Activated CD4-positive, alpha-beta T cell treated with anti-CD3 and anti-CD28 coated beads for 4 hours (primary cell): ENCODE measurements at regions not wholly inside any gene's neighbourhood (a gene's known extent, or its start where the extent isn't known, plus 50 kb on each side); places are given as distances from the start of the nearest gene placed in this dataset.
"Not testable (repeated sequence)": the region's sequence is repeated elsewhere in the genome, so short reads cannot be mapped to it uniquely, and the experiment has no call there.

ENCODE experiments used
- DNase-seq, 2 donors: peaks; one replicate each; pipeline ENCODE4 v3.0.0-alpha.2; 2020

DNA sequence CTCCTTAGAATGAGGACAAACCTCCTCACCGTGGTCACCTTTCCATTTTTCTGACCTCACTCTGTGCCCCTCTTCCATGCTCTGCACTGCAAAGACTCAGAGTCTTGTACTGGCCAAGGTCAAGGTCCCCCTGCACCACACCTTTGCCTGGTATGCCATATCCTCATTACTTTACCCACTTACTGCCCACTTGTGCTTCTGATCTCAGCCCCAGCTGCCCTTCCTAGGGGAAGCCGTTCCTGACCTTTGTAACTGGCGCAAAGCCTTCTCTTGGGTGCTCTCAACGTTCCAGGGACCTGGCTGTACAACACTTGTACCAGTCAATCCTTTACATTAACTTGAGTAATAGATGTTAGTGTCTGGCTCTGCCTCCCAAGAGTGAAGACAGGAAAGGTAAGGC is 256.0 kb downstream of the SV2B start:
- no peak for DNase-seq

DNA sequence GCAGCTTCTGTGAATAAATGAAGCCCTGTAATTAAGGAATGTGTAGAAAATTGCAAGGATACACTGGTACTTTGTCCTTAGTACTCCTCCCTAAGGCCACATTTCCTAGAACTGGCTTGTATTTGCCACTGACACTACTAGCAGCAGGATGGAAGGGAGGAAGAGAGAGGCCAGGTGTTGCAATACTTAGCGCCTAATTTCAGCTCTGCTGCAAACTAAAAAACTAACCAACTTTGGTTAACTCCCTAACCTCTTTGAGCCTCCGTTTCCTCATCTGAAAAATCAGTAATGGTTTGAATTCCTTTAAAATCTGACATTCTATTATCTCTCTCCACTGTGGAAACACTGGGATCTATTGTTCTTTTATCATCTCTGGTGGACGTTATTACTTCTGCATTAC is 257.0 kb downstream of the SV2B start:
- DNase-seq = no peak

DNA sequence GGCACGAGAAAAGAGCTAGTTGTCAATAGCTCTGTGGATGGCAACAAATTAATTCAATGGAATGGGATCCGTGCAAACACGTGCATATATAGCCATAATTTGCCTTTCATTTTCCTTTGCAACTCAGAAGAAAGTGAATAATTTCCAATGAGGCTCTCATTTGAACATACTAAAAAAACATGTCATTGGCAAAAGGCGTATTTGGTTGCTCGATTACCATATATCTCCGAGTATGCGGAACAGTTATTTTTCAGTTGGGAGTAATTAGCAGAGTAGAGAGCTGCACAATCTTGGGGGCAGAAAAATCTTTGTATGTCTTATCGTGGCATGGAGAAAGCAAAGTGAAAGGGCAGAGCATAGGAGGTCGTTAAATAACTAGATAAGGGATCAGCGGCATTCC is 257.4 kb downstream of the SV2B start:
- DNase-seq = no peak

DNA sequence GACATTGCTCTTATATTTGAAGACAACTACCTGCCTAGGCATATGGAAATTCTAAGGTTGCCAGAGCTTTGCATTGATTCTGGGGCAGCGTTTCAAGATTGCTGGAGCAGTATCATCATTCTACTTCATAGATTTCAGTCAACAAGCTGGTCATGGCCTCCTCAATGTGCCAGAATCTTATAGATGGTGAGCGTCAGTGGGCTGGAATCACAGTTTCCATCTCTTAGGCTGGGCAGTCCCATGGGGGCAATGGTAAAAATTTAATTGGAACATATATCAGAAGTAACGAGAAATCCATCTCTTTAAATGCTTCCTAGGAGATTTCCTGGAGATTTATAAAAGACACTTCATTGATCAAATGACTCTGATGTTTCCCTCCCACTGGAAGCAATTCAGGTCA is 258.3 kb downstream of the SV2B start:
- no peak for DNase-seq

DNA sequence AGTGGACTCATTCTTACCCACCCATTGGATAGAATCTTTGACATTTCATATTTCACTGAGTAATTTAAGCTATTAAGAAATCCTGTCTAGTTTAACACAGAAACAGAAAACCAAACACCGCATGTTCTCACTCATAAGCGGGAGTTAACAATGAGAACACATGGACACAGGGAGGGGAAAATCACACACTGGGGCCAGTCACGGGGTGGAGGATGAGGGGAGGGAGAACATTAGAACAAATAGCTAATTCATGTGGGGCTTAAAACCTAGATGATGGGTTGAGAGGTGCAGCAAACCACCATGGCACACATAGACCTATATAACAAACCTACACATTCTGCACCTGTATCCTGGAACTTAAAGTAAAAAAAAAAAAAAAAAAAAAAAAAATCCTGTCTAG is 261.6 kb downstream of the SV2B start:
- not testable (repeated sequence) for DNase-seq

DNA sequence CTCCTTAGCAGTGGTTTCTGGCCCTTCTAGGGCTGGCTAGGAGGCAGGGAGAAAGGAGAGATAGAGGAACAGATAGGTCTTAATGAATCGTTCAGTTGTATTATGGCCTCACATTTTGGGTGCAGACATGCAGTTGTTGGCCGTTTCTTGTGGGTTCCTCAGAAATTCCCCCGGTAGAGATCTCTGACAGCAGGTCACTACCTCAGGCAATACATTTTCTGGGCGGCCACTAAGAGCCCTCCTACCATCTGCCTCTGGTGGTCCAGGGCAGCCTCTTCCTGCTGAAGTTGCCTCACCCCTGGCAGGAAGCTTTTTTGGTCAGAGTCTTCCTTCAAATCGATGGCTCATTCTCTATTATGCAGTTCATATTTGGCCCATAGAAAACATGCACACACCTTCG is 266.1 kb downstream of the SV2B start:
- no peak for DNase-seq

DNA sequence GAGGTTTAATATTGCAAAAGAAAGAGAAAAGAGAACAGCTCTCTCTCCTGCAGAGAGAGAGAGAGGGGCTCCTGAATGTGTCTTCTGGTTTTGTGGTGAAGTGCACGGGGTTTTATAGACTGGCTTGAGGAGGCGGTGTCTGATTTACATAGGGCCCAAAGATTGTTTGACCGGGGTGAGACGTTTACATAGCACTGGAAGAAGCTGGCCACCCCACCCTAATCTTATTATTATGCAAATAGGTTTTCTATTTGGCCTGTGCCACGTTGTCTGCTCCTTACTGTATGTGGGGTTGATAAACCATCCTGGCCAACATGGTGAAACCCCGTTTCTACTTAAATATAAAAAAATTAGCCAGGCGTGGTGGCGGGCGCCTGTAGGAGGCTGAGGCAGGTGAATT is 268.6 kb downstream of the SV2B start:
- no peak for DNase-seq

DNA sequence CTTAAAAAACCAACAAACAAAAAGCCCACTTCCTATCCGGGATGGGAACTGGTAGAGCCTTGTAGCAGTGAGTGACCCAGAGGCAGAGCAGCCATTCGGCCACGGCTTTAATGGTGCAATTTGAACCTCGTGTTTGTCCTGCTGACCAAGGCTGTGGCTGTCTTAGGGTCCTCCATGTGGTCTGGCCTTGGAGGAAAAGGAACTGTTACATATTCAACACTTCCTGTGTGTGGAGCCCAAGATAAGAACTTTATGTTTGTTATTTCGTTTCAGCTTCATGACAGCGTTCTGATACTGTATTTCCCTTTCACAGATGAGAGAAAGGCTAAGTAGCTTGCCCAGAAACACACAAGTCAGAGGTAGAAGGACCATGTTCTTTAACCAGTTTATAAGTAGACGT is 269.8 kb downstream of the SV2B start:
- no peak for DNase-seq

DNA sequence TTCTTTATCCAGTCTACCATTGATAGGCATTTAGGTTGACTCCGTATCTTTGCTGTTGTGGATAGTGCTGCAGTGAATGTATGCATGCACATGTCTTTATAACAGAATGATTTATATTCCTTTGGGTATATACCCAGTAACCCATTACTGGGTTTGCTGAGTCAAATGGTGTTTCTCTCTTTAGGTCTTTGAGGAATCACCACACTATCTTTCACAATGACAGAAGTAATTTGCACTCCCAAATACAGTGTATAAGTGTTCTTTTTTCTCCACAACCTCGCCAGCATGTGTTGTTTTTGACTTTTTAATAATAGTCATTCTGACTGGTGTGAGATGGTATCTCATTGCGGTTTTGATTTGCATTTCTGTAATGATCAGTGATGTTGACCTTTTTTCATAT is 271.3 kb downstream of the SV2B start:
- not testable (repeated sequence) for DNase-seq

DNA sequence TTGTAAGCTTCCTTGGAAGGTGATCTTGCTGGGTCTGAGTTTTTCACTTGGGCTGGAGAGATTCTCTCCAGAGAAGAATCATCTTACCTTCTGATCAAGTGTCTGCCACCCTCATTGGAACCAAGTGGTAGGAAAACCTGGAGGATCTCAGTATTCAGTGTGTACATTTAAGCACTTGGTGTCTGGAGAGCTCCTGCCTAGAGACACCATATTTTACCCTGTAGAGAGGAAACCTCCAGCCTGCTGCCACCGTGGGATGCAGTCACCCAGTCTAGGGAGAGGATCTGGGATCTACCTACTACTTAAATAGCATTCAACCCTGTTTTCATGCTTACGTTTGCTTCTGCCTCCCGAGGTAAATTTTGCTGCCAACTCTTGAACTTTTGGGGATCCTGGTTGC is 274.3 kb downstream of the SV2B start:
- DNase-seq = no peak

DNA sequence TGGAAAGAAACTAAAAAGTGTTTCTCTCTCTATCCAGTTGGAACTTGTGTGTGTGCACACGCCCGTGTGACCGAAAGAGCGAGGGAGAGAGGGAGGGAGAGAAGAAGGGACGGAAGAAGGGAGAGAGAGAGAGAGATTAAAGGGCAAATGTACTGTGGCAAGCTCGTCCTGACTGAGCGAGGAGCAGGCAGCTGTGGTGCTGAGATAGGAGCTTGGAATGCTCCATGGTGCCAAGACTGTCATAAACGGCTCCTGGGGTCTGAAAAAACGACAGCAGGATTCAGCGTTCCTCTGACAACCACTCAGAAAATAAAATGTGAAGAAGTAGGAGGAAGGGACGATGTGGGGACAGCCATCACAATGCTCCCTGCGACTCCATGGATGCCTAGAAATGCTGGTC is 276.0 kb downstream of the SV2B start:
- no peak for DNase-seq

DNA sequence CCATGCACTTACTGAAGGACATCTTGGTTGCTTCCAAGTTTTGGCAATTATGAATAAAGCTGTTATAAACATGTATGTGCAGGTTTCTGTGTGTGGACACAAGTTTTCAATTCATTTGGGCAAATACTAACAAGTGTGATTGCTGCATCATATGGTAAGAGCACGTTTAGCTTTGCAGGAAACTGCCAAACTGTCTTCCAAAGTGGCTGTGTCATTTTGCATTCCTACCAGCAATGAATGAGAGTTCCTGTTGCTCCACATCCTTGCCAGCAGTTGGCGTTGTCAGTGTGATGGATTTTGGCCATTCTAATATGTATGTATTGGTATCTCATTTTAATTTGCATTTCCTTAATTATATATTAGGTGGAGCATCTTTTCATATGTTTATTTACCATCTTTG is 280.1 kb downstream of the SV2B start:
- no peak for DNase-seq

DNA sequence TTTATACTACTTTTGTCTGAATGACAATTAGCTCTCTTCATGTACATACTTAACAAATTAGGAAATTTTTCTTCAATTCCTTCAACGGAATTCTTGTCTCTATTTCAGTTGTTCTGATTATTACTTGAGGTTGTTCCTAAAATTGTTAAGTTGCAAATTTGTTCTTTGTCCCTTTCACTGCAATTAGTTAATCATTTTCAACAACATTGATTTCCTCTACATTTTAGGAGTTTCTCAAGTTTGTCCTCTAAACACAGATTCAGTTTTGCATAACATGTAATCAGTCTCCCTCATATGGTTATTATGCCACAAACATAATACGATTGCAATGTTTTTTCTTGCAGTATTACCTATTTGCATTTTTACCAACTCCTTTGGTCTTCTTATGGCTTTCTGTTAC is 283.5 kb downstream of the SV2B start:
- no peak for DNase-seq

DNA sequence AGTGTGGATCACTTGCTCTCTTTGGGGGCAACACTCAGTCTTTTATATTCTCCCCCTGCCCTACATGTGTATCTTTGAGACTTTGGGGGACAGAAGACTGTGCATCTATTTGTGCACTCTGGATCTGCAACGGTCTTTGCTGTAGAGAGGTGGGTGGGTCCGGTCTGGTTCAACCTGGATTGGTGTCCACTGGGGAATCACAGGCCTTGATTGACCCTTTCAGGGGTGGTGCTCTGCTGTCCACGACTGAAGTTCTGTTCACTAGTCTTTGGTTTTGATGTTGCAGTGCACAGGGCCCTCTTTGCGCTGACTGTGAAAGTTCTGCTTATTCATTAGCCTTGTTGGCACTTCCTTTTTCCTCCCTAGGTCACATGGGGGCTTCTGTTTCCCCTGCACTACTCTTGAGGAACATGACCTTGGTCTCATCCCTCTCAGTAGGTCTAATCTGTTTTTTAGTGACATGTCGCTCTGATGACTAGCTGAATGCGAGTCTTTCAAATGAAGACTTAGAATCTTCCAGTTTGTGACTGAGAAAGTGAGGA is 284.2 kb downstream of the SV2B start:
- DNase-seq = no peak

DNA sequence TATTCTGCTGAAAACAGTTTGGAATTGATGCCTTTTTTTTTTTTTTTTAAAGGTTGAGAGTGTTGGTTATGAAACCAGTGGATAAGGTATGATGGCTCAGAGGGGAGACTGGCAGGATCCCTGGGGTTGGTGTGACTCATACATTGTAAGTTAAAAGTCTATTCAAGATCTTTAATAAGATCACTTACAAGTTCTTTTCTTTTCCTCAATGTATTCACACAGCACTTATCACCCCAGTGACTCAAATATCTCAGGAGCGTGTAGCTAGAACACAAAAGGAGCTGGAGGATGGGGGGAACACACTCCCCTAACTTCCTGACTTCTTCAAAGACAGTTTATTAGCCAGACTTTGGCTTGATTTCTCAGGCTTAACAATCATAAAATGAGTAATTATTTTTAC is 285.3 kb downstream of the SV2B start:
- no peak for DNase-seq

DNA sequence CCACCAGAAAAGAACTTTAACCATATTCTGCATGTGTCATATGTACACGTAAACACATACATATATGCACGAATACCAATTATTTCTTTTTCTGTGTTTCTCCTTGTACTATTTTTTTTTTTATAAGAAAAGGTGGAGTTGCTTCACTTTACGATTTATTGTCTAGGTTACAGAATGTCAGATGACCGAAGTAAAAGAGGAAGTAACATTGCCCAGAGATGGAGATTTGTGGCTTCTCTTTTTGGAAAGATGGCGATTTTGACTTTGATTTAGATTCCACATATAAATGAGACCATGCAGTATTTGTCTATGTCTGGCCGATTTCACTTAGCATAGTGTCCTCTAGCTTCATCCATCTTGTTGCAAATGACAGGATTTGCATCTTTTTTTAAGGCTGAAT is 293.1 kb downstream of the SV2B start:
- DNase-seq = no peak

DNA sequence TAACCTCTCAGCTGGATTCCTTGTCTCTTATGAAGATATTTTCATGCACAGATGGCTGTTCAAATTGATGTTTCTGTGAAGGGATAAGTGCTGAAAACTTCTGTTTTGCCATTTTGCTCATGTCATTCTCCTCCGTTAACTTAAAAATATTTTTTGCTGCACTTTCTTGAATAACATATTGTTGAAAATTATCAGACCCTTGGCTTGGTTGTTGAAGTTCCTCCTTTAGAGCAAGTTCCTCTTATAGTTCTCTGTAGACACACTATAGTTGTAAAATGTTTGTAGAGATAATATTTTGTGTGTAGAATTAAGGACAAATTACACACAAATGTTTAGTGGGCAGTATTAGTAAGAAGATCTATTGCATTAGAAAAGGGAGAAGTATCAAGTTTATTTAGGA is 300.4 kb downstream of the SV2B start:
- no peak for DNase-seq

DNA sequence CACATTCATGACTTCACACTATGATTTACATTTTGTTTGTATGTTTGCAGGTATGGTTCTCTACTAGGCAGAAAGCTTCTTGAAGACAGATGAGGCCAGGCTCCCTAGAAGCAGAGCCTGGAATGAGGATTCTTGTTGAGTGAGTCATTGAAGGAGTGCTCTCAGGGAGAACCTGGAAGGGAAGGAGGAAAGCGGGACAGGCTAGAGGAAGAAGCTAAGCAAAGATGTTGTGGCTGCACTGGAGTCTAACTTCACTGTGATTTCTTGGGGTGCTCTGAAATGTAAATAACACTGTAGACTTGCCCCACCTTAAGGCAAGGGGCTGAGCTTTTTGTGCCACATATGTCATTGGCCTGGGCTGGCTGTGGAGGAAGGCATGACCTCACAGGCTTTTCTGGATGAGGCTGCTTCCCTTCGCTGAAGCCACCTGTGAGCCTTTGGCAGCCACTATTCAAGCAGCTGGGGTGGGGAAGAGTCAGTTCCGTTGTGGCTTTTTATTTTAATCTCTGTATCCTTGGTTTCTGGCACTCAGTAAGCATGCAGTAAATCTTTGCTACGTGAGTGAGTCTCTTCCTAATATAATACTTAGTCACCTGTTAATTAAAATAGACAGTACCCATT is 307.3 kb downstream of the SV2B start:
- no peak for DNase-seq

DNA sequence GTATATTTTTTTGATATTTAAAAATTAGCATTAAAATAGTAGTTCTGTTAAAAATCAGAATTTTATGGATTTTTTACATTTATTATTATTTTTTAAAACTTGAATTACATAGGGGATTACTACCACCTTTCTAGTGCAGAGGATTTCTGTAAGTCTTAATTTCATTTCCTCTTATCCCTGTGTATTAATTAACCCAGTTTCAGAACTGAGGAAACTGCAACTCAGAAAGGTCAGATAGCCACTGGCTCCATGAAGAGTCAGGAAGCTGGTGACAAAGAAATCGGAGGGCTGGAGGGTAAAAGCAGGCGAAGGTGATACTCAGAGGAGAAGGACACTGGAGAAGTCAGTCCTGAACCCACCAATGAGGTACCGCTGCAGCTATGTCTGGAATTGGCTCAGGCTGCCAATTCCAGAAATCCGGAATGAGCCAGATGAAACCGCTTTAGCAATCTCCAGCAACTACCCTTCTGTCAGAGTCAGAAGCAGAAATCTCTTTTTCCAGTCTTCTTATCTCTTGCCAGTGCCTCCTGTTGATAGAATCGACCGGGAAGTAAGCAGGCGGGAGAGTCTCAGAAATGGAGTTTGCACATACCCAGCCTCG is 308.5 kb downstream of the SV2B start:
- DNase-seq = no peak

DNA sequence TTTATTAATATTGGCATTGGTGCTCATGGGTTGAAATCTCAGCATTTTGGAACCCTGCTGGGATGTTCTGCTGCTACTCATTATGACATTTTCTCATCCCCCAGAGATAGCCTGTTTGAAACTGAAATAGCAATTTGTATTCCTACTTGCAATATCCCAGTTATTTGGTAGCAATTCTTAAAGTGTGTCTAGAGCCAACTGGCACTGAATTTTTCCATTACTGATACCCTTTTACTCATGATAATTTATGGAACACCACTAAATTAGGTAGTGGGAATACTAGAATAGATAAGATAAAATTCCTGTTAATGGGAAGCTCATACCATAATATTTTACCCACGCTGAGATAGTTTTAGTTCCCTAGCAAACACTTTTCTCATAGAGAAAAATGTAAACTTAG is 309.3 kb downstream of the SV2B start:
- DNase-seq = no peak

DNA sequence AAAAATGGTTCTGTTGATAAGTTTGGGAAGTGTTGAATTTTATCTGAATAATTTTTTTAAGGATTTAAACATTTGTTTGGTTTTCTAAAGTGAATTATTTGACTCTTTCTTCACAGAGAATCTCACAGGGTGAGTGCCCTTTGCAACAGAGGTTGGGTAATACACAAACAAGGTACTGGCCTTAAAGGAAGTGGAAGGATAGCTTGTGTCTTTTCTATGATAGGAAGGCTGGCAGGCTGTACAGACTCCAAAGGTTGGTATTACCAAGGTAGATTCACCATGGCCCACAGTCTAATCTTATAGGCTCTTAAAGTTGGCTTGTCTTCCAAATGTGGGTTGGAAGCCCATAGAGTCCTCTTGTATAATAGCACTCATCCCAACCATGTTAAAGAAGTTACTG is 311.5 kb downstream of the SV2B start:
- DNase-seq = no peak

DNA sequence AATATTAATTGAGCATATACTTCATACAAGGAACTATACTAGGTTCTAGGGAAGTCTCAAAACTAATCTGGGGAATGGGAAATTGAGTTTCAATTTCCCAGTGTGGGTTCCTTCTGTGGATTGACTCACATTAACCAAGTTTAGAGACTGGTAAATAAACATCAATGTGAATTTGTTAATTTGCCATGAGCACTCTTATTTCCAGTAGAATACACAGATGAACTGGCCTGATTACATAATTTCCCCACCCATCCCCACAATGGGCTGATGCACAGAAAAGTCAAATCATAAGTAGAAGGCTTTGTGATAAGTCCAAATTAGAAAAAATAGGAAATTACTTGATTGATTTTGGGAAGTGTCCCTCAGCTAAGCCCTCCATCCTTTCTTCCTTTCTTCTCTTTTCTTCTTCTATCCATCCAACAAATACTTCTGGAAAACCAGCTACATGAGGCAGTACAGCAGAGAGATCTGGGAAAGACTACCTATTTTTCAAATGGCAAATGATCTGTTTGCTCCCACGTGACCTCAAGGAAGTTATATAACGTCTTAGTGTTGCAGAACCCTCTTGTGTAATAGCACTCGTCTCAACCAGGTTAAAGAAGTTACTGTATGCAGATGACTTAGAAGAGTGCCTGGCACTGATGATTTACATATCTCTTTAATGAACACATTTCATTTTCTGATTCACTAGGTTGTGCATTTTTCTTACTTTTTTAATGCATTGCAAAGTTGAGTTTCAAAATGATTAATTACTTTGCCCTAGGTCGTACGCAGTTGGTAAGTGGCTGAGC is 312.3 kb downstream of the SV2B start:
- DNase-seq = no peak

DNA sequence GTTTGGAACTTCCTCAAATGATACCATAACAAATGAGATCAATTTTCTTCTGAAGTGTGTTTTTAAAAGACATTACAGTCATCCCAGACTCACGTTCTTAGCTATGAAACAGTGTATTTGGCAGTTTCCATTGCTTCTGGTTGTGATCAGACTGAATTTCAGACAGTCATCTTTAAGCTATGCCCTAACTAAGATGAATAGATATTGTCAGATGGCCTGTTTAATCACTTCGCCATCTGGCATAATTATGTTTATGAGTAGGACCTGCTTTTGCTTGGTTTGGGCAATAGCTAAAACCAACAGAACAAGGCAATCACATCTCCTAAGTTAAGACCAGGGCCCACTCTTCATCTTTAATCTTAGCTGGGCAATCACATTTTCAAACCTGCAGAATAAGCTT is 313.1 kb downstream of the SV2B start:
- no peak for DNase-seq

DNA sequence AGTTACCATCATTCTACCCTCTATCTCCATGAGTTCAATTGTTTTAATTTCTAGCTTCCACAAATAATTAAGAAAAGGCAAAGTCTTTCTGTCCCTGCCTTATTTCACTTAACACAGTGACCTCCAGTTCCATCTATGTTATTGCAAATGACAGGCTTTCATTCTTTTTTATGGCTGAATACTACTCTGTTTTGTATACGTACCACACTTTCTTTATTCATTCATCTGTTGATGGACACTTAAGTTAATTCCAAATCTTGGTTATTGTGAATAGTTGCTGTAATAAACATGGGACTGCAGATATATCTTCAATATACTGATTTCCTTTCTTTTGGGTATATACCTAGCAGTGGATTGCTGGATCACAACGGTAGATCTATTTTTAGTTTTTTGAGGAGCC is 314.1 kb downstream of the SV2B start:
- no peak for DNase-seq
